ENCODE measurements at regions not wholly inside any gene's neighbourhood (a gene's known extent, or its start where the extent isn't known, plus 50 kb on each side); places are given as distances from the start of the nearest gene placed in this dataset.

- DNase-seq (no peak), ATAC-seq (no peak), FAIRE-seq (no peak)
- H3K4me1 ChIP-seq, result no peaks in the 10 kb centered on the region
- TF ChIP-seq CTCF (IDR thresholded peaks at IDR 0.05), result no peak
- no peak overlapping the region for H3K4me3 ChIP-seq
- WGBS, 2 donors, result 45% methylated on average over 1 of the region's 1 CpG
- no peaks in the 10 kb centered on the region for H3K27me3 ChIP-seq
- H3K27ac ChIP-seq, result no peak overlapping the region
- intact Hi-C loops (cut with DNase I), result no loop called here
- H3K9me3 ChIP-seq, result no peaks in the 10 kb centered on the region
- H3K36me3 ChIP-seq, result no peaks in the 10 kb centered on the region
These were observed 928.3 kb downstream of the NR2F1-AS1 start for GRCh38 chr5:92652756-92653155.

GRCh38 chr5:92644266-92644886 is 936.6 kb downstream of the NR2F1-AS1 start:
- H3K27me3 ChIP-seq, result no peaks in the 10 kb centered on the region
- no peak for DNase-seq
- no peak overlapping the region for H3K4me3 ChIP-seq
- TF ChIP-seq CTCF (IDR thresholded peaks at IDR 0.05), result no peak
- intact Hi-C loops (cut with DNase I), result no loop called here
- peaks cover 4 to 18% (median 14%) of the 10 kb centered on the region in 3 donors for H3K4me1 ChIP-seq
- 55 to 71% methylated on average over 4 of the region's 4 CpGs for WGBS, 2 donors
- no peak overlapping the region for H3K27ac ChIP-seq
- ATAC-seq, result no peak
- H3K36me3 ChIP-seq, result no peaks in the 10 kb centered on the region
- no peak for FAIRE-seq
- H3K9me3 ChIP-seq, result no peaks in the 10 kb centered on the region

GRCh38 chr5:92641031-92641962 is 939.7 kb downstream of the NR2F1-AS1 start:
- intact Hi-C loops (cut with DNase I), result no loop called here
- no peak for FAIRE-seq
- WGBS, 2 donors, result 2% methylated on average over 10 of the region's 10 CpGs
- Histone ChIP-seq H3K4me3 (peak overlapping the region in 2 of 4 donors; percentile 4 to 25), H3K27ac (peak overlapping the region in 3 of 4 donors; percentile 31 to 44 (median 39)), H3K27me3 (no peaks in the 10 kb centered on the region), H3K4me1 (peaks cover 4 to 18% (median 14%) of the 10 kb centered on the region in 3 donors), H3K36me3 (no peaks in the 10 kb centered on the region), H3K9me3 (no peaks in the 10 kb centered on the region)
- peak in 3 of 6 donors; percentile 18 to 37 (median 33) for DNase-seq
- no peak for TF ChIP-seq CTCF (IDR thresholded peaks at IDR 0.05)
- peak; percentile 72 to 92 (median 90) for ATAC-seq

- Histone ChIP-seq H3K4me1 (peaks cover 4 to 18% (median 14%) of the 10 kb centered on the region in 3 donors), H3K9me3 (no peaks in the 10 kb centered on the region), H3K27me3 (no peaks in the 10 kb centered on the region), H3K27ac (no peak overlapping the region), H3K4me3 (no peak overlapping the region), H3K36me3 (no peaks in the 10 kb centered on the region)
- no peak for ATAC-seq
- no peak for DNase-seq
- intact Hi-C loops (cut with DNase I), result no loop called here
- TF ChIP-seq CTCF (IDR thresholded peaks at IDR 0.05), result no peak
- WGBS, 2 donors, result 62 to 63% methylated on average over 3 of the region's 3 CpGs
- no peak for FAIRE-seq
These were observed 940.7 kb downstream of the NR2F1-AS1 start for GRCh38 chr5:92640340-92640739.
